Endothelial cell (in vitro differentiated cells): ENCODE measurements at regions not wholly inside any gene's neighbourhood (a gene's known extent, or its start where the extent isn't known, plus 50 kb on each side); places are given as distances from the start of the nearest gene placed in this dataset.

Experiments
- DNase-seq: peaks from one replicate; pipeline ENCODE4 v3.0.0; 2021; ENCODE audit warnings: low spot score
- H3K27ac Mint-ChIP-seq: one replicate; pipeline ENCODE4 v1.8.0; 2021; ENCODE audit warnings: mixed read lengths, inconsistent platforms; ENCODE audit not compliant: unreplicated experiment
- H3K27me3 Mint-ChIP-seq: one replicate; pipeline ENCODE4 v1.8.0; 2021; ENCODE audit warnings: mild to moderate bottlenecking, moderate library complexity, mixed read lengths, inconsistent platforms; ENCODE audit not compliant: unreplicated experiment
- H3K36me3 Mint-ChIP-seq: one replicate; pipeline ENCODE4 v1.8.0; 2021; ENCODE audit warnings: mild to moderate bottlenecking, low read depth, mixed read lengths, inconsistent platforms; ENCODE audit not compliant: unreplicated experiment
- H3K4me1 Mint-ChIP-seq: one replicate; pipeline ENCODE4 v1.8.0; 2021; ENCODE audit warnings: mild to moderate bottlenecking, mixed read lengths, inconsistent platforms; ENCODE audit not compliant: unreplicated experiment
- H3K4me3 Mint-ChIP-seq: one replicate; pipeline ENCODE4 v1.8.0; 2021; ENCODE audit warnings: mild to moderate bottlenecking, mixed read lengths, inconsistent platforms; ENCODE audit not compliant: unreplicated experiment
- H3K9me3 Mint-ChIP-seq: one replicate; pipeline ENCODE4 v1.8.0; 2021; ENCODE audit warnings: mixed read lengths, inconsistent platforms; ENCODE audit not compliant: unreplicated experiment
- CTCF ChIP-seq: fragments of 200-600 bp; sonication (generic); IDR thresholded peaks from one replicate; pipeline ENCODE4 v1.5.0; 2021; ENCODE audit warnings: antibody characterized with exemption; ENCODE audit not compliant: unreplicated experiment

GRCh38 chr13:21228738-21229137, 52.3 kb downstream of the MRPL57 start:
- no peak for DNase-seq
- no peaks in the 10 kb centered on the region for H3K4me1 Mint-ChIP-seq
- H3K9me3 Mint-ChIP-seq, result no peaks in the 10 kb centered on the region
- peaks cover 3% of the 10 kb centered on the region for H3K36me3 Mint-ChIP-seq
- no peak overlapping the region for H3K4me3 Mint-ChIP-seq
- TF ChIP-seq CTCF, result no peak
- H3K27me3 Mint-ChIP-seq, result no peaks in the 10 kb centered on the region
- no peak overlapping the region for H3K27ac Mint-ChIP-seq

GRCh38 chr13:21229241-21230024, 53.0 kb downstream of the MRPL57 start:
- Mint-ChIP-seq H3K36me3 (peaks cover 3% of the 10 kb centered on the region), H3K9me3 (no peaks in the 10 kb centered on the region), H3K4me3 (no peak overlapping the region), H3K4me1 (no peaks in the 10 kb centered on the region), H3K27ac (no peak overlapping the region), H3K27me3 (no peaks in the 10 kb centered on the region)
- TF ChIP-seq CTCF, result no peak
- DNase-seq, result no peak

- no peak for DNase-seq
- Mint-ChIP-seq H3K36me3 (peaks cover 3% of the 10 kb centered on the region), H3K27ac (no peak overlapping the region), H3K4me1 (no peaks in the 10 kb centered on the region), H3K27me3 (no peaks in the 10 kb centered on the region), H3K4me3 (no peak overlapping the region), H3K9me3 (no peaks in the 10 kb centered on the region)
- no peak for TF ChIP-seq CTCF
Observed at GRCh38 chr13:21230516-21230915, 54.1 kb downstream of the MRPL57 start.

- Mint-ChIP-seq H3K36me3 (peaks cover 3% of the 10 kb centered on the region), H3K4me1 (no peaks in the 10 kb centered on the region), H3K9me3 (no peaks in the 10 kb centered on the region), H3K4me3 (no peak overlapping the region), H3K27me3 (no peaks in the 10 kb centered on the region), H3K27ac (no peak overlapping the region)
- no peak for TF ChIP-seq CTCF
- DNase-seq, result no peak
Observed at GRCh38 chr13:21231426-21231940, 55.0 kb downstream of the MRPL57 start.

GRCh38 chr13:21232196-21232595, 55.7 kb downstream of the MRPL57 start:
- Mint-ChIP-seq H3K27me3 (no peaks in the 10 kb centered on the region), H3K9me3 (no peaks in the 10 kb centered on the region), H3K4me3 (no peak overlapping the region), H3K36me3 (peaks cover 3% of the 10 kb centered on the region), H3K27ac (no peak overlapping the region), H3K4me1 (no peaks in the 10 kb centered on the region)
- TF ChIP-seq CTCF, result no peak
- DNase-seq, result no peak
